HT1080 (cell line): ENCODE measurements at regions not wholly inside any gene's neighbourhood (a gene's known extent, or its start where the extent isn't known, plus 50 kb on each side); places are given as distances from the start of the nearest gene placed in this dataset.
"Not testable (repeated sequence)": the region's sequence is repeated elsewhere in the genome, so short reads cannot be mapped to it uniquely, and the experiment has no call there.

Source experiments
- DNase-seq: peaks from one replicate; pipeline ENCODE4 v3.0.0-alpha.2; 2015; ENCODE audit warnings: low read depth

DNA sequence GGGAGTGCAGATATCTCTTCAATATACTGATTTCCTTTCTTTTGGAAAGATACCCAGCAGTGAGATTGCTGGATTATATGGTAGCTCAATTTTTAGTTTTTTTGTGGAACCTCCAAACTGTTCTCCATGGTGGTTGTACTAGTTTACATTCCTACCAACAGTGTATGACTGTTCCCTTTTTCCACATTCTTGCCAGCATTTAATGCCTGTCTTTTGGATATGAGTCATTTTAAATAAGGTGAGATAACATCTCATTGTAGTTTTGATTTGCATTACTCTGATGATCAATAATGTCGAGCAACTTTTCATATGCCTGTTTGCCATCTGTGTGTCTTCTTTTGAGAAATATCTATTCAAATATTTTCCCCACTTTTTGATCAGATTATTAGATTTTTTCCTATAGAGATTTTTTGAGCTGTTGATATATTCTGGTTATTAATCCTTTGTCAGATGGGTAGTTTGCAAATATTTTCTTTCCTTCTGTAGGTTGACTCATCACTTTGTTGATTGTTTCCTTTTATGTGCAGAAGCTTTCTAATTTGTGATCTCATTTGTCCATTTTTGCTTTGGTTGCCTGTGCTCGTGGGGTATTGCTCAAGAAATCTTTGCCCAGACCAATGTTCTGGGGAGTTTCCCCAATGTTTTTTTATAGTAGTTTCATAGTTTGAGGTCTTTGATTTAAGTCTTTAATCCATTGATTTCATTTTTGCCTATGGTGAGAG is 552.7 kb downstream of the ZNF674 start:
- no peak for DNase-seq

- DNase-seq, result peak; percentile 42
Observed at GRCh38 chrX:45986971-45987370, 558.2 kb downstream of the ZNF674 start.

GRCh38 chrX:45986081-45986480 is 559.1 kb downstream of the ZNF674 start:
- no peak for DNase-seq

GRCh38 chrX:45982958-45983727 is 562.1 kb downstream of the ZNF674 start:
- DNase-seq, result not testable (repeated sequence)

DNA sequence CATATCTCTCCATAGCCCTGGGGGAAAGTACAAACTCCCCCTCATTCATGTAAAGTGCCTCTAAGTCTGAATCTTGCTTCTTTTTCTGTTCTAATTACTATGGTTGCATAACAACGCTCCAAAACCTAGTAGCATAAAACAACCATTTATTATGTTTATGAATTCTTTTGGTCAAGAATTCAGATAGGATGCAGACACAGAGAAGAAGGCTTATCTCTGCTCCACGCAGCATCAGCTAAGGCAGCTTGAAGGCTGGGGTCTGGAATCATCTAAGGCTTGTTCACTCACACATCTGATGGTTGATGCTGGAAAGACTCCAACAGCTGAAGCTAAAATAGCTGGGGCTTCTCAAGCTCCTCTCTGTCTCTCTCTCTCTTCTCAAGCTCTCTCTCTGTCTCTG is 564.5 kb downstream of the ZNF674 start:
- DNase-seq, result no peak

DNA sequence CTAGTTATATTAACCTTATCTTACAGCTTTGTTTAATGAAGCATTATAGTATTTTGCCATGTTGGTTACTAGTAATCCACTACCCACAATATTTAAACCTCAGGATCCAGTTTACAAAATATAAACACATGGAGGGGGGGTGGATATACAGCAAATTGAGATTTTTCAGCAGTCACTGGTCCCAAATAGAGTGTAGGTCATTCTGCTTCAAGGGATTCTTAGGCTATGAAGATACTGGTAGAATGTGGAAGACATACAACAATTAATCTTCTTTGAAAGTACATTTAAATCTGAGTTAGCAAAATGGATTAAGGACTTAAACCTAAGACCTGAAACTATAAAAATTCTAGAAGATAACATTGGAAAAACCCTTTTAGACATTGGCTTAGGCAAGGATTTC is 569.6 kb downstream of the ZNF674 start:
- no peak for DNase-seq

GRCh38 chrX:45972636-45973035 is 572.6 kb downstream of the ZNF674 start:
- no peak for DNase-seq

- no peak for DNase-seq
Observed at GRCh38 chrX:45959567-45959966, 585.7 kb downstream of the ZNF674 start.

DNA sequence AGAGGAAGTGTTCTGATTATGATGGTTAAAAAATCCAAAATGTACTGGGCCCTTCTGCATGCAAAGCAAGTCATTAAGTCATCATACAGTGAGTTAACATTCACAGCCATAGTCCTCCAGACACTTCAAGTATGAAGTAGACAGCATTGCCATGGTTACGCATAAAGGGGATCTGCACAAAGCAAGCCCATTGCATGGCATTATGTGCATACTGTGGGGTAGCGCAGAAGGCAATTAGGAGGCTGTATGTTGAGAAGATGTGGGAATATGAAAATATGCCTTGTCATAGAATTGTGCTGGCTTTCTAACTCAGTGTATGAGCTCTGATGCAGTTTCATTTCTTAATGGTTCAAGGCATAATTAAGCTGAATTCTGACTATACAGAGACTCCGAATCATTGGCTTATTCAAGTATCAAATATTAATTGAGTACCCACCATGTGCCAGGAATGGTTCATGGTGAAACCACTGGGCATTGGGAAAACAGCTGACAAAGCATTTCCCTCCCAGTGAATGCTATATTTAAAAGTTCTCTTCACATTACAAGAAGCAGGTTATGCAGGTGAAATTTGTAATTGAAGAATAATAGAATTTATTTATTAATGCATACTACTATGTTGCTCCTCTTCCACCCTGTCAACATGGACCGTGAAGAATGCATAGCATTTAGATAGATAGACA is 588.9 kb downstream of the ZNF674 start:
- no peak for DNase-seq

DNA sequence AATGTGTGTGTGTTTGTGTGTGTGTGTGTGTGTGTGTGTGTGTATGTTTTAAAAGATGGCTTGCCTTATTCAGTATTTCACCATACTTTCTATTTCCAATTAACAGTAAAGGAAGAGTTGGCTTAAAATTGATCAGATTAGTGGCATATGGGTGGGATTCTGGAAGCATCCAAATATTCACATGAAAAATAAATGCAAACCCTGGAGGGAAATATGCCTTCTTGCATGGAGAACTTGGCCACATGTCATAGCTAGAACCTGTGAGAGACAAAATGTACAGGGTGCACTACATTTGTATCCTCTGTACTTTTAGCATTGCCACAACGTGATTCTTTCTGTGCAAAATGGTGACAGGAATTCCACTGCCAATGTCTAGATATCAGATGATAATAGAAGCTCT is 589.6 kb downstream of the ZNF674 start:
- DNase-seq, result no peak

DNA sequence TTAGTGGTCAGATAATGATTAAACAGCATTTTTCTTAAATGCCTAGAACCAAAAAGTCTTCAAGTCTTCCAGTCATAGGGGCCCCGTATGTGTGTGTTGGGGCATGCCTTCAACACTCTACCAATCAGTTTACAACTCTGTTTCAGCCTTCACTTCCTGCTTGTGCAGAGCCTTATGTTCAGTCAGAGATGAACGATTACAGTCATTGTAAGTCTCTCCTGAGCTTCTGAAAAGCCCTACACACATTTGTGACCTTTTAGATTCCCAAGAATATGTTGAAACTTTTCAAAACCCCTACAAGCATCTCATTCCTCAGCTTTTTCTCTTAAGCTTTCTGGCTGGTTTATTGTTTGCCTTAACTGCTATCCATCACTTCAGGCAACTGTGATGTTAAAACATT is 591.2 kb downstream of the ZNF674 start:
- no peak for DNase-seq

DNA sequence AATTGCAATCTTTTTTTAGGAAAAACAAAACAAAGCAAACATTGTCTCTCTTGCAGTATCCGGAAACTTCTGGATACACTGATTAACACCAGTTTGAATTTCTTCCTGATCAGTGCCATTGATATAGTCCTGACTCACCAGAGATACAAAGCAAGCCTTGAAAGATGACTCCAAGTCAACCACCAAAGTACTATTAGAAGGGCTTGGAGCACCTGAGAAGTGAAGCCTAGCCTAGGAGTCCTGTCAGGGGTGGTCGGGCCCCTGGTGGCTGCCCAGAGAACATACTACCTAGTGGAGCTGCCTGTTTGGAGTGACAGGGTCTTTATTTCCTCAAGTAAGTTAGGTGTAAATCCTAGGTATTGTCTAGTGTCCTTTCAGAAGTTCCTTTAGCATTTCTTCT is 593.2 kb downstream of the ZNF674 start:
- DNase-seq, result peak; percentile 48

DNA sequence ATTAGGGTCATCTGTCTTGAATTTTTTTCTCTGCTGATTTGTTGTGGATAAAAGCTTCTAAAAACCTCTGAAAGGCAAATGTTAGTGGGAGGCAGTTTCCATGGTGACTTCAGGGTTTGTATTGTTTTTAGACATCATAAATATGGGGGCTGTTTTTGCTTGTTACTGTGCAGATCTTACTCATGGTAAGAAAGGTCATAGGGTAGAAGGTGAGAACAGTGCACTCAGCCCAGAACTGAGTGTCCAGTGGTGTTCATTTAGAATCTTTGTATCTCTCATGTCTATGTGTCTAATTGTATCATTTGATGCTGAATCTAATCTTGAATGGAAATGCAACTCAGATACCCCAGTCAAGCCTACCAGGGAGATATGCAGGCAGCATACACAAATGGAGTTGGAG is 609.8 kb downstream of the ZNF674 start:
- DNase-seq, result no peak

DNA sequence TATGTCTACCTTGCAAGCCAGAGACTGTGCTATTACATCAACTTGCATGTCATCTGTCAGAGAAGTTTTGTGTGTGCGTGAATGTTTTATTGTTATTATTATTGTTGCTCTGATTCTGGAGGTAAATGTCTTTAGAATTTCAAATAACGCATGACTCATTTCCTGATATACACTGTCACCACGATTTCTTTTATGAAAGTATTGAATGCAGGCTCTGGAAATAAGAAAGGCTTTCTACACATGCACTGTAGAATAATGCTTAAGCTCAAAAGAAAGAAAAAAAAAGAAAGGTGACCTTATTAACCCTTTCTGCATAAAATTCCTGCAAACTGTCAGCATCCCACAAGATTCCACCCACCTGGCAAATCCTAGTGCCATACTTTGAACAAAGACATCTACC is 632.9 kb downstream of the ZNF674 start:
- no peak for DNase-seq

DNA sequence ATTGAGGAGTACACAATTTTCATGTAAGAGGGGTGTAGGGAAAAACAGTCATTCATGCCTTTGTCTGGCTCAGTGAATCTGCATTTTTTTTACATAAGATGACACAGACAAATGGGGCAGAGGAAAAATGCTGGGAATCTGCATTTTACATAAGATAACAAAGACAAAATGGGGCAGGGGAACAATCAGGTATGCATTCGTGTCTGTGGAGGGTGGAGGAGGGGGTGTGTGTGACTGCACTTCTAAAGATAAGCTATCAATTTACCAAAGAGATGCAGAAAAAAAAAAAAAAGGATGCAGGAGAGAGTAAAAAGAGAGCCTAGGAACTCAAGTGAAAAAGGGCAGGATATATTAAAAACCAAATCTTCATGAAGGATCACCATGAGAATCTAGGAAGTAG is 637.4 kb downstream of the ZNF674 start:
- no peak for DNase-seq

GRCh38 chrX:45903781-45904201 is 641.4 kb downstream of the ZNF674 start:
- DNase-seq, result no peak

DNA sequence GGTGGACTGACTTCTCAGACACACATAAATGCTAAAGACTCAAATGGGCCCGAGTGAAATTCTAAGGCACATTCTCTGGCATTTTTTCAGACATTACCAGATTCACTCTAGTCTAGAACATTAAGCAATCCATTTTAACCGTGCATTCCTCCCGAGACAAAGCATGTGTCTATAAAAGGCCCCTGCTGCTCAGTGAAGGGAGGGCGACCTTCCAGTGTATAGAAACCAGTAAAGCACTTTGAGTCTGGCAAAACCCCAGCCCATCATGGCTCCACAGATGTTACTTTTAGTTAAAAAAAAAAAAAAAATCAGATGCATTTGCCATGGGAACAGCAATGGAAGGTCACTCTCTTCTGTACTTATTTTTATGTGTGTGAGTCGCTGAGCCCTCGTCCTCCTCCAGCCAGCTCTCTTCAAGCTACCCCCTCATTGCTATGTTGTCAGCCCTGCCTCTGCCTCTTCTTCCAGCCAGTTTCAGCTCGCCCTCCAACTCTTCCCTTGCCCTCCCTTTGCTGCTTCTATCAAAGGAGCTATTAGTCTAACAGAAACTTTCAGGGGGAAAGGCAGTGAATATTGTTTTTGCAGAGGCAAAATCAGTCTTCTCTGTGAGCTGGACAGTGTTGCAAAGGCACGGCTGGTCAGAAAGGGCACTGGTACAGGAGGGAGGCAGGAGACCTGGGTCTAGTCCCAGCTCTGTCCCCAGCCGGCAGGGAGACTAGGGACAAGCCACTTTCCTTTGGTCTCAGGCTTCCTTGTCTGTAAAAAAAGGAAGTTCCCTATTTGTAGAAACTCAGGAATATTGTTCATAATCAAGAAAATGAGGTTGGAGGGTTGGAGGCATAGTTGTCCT is 644.2 kb downstream of the ZNF674 start:
- DNase-seq, result no peak

DNA sequence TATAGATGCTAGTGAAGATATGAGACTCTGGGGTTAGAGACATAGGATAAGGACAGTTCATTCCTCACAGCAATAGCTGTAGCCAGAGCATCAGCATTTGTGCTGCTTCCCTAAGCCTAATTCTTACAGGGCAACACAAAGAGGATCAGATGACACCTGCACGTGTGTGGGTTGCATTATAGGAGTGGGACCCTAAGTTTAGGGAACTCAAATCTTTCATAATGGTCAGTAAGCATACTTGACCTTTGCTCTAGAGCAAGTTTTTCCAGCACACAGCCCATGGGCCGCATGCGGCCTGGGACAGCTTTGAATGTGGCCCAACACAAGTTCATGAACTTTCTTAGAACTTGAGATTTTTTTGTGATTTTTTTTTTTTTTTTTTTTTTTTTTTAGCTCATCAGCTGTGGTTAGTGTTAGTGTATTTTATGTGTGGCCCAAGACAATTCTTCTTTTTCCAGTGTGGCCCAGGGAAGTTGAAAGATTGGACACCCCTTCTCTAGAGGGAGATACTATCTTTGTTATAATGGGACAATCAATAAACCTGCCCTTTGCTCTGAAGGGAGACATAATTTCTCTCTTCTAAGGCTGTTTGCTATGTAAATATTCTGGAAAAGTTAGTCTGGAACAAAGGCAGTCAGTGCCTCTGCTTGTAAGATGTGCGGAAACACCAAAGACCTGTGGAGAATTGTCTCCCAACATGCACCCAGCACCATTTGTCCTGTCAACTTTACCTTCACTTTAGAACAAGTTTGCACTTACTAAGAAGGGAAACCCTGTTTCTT is 650.2 kb downstream of the ZNF674 start:
- DNase-seq, result no peak

DNA sequence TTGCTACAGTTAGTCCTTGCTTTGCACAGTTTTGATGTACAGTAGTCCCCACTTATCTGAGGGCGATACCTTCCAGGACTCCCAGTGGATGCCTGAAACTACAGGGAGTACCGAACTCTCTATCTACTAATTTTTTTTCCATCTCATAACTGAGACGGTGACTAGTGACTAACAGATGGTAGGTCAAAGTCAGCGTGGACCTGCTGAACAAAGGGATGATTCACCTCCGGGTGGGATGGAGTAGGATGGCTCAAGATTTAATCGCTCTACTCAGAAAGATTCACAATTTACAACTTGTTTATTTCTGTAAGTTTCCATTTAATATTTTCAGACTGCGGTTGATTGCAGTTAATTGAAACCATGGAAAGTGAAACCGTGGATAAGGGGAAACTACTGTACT is 655.8 kb downstream of the ZNF674 start:
- peak; percentile 52 for DNase-seq

DNA sequence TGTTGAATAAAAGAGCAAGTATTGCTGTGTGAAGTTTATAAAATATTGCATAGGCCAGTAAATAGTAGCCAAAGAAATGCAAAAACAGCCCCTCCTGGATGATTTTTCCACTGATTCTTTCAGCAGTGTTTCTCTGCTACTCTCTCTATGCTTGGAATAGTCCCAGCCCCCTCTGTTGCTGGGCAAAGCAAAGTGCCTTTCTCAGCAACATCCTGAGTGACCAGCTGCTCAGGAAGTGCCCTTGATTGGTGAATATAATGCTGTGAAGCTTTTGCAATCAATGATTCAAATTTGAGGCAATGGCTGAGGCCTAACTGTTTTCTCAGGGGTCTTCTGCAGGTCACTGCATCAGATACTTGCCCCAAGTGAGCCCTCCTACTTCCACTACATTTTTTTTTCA is 656.7 kb downstream of the ZNF674 start:
- peak; percentile 3 for DNase-seq

GRCh38 chrX:45885931-45886330 is 659.3 kb downstream of the ZNF674 start:
- DNase-seq, result no peak
